Endodermal cell (in vitro differentiated cells): ENCODE measurements at regions not wholly inside any gene's neighbourhood (a gene's known extent, or its start where the extent isn't known, plus 50 kb on each side); places are given as distances from the start of the nearest gene placed in this dataset.

ENCODE experiments used
- DNase-seq: peaks from one replicate; pipeline ENCODE4 v3.0.0-alpha.2; 2017
- H3K27ac ChIP-seq: 2 replicates; pipeline ENCODE4 v1.5.1; 2013; ENCODE audit warnings: mild to moderate bottlenecking, low read depth, low read length, moderate library complexity
- H3K27me3 ChIP-seq: 2 replicates; pipeline ENCODE4 v1.6.1; 2013; ENCODE audit warnings: mild to moderate bottlenecking, low read length, moderate library complexity; ENCODE audit not compliant: insufficient read depth, control insufficient read depth, poor library complexity, severe bottlenecking
- H3K36me3 ChIP-seq: 2 replicates; pipeline ENCODE4 v1.7.0; 2013; ENCODE audit warnings: mild to moderate bottlenecking, low read length, moderate library complexity; ENCODE audit not compliant: control insufficient read depth, insufficient read depth
- H3K4me1 ChIP-seq: one replicate; pipeline ENCODE4 v1.7.0; 2013; ENCODE audit warnings: low read length; ENCODE audit not compliant: control insufficient read depth, insufficient read depth
- H3K4me3 ChIP-seq: 2 replicates; pipeline ENCODE4 v1.5.1; 2013; ENCODE audit warnings: mild to moderate bottlenecking, low read length, moderate library complexity
- H3K9ac ChIP-seq: 2 replicates; pipeline ENCODE4 v1.6.1; 2013; ENCODE audit warnings: mild to moderate bottlenecking, low read length, moderate library complexity; ENCODE audit not compliant: poor library complexity, severe bottlenecking; ENCODE audit errors: extremely low read depth
- H3K9me3 ChIP-seq: 2 replicates; pipeline ENCODE4 v1.6.1; 2013; ENCODE audit warnings: mild to moderate bottlenecking, low read length, moderate library complexity; ENCODE audit not compliant: control insufficient read depth
- H3K27ac Mint-ChIP-seq: 2 replicates; pipeline ENCODE4 v1.8.0; 2020; ENCODE audit warnings: mixed read lengths
- H3K27me3 Mint-ChIP-seq: 2 replicates; pipeline ENCODE4 v1.8.0; 2021; ENCODE audit warnings: mild to moderate bottlenecking, mixed read lengths; ENCODE audit not compliant: insufficient read depth
- H3K36me3 Mint-ChIP-seq: 2 replicates; pipeline ENCODE4 v1.8.0; 2020; ENCODE audit warnings: low read depth, mixed read lengths
- H3K4me1 Mint-ChIP-seq: 2 replicates; pipeline ENCODE4 v1.8.0; 2020; ENCODE audit warnings: mixed read lengths
- H3K4me3 Mint-ChIP-seq: 2 replicates; pipeline ENCODE4 v1.8.0; 2020; ENCODE audit warnings: mild to moderate bottlenecking, moderate library complexity, mixed read lengths
- H3K9me3 Mint-ChIP-seq: 2 replicates; pipeline ENCODE4 v1.8.0; 2020; ENCODE audit warnings: mild to moderate bottlenecking, mixed read lengths
- WGBS, 2 experiments: methylation state at CpG; one replicate each; pipeline versions ENCODE4 v1.1.5 to v1.1.7; 2013; ENCODE audit warnings: missing lambda C conversion rate in 2 of 2, mixed read lengths in 1 of 2; ENCODE audit not compliant: insufficient coverage in 1 of 2, insufficient read length in 1 of 2; 5-methylcytosine and 5-hydroxymethylcytosine counted together
- TF ChIP-seq, protein P1 (sequence below): fragments of 200-600 bp; sonication (generic); conservative IDR thresholded peaks from 2 replicates; pipeline ENCODE4 v1.5.0; 2021; ENCODE audit warnings: antibody characterized with exemption, mild to moderate bottlenecking

- Histone ChIP-seq H3K27ac (no peak overlapping the region), H3K27me3 (no peaks in the 10 kb centered on the region), H3K9ac (no peak overlapping the region), H3K4me1 (no peaks in the 10 kb centered on the region), H3K9me3 (peaks cover 9% of the 10 kb centered on the region), H3K36me3 (no peaks in the 10 kb centered on the region), H3K4me3 (no peak overlapping the region)
- Mint-ChIP-seq H3K27me3 (no peaks in the 10 kb centered on the region), H3K9me3 (peaks cover 8% of the 10 kb centered on the region), H3K27ac (no peak overlapping the region), H3K36me3 (no peaks in the 10 kb centered on the region), H3K4me3 (no peak overlapping the region), H3K4me1 (no peaks in the 10 kb centered on the region)
- DNase-seq = no peak
- 90 to 92% methylated on average over 7 of the region's 7 CpGs for WGBS, 2 experiments
- TF ChIP-seq, protein P1, sequence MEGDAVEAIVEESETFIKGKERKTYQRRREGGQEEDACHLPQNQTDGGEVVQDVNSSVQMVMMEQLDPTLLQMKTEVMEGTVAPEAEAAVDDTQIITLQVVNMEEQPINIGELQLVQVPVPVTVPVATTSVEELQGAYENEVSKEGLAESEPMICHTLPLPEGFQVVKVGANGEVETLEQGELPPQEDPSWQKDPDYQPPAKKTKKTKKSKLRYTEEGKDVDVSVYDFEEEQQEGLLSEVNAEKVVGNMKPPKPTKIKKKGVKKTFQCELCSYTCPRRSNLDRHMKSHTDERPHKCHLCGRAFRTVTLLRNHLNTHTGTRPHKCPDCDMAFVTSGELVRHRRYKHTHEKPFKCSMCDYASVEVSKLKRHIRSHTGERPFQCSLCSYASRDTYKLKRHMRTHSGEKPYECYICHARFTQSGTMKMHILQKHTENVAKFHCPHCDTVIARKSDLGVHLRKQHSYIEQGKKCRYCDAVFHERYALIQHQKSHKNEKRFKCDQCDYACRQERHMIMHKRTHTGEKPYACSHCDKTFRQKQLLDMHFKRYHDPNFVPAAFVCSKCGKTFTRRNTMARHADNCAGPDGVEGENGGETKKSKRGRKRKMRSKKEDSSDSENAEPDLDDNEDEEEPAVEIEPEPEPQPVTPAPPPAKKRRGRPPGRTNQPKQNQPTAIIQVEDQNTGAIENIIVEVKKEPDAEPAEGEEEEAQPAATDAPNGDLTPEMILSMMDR = no peak
These were observed 83.6 kb upstream of the CPEB4 start for GRCh38 chr5:173804579-173804978.

DNA sequence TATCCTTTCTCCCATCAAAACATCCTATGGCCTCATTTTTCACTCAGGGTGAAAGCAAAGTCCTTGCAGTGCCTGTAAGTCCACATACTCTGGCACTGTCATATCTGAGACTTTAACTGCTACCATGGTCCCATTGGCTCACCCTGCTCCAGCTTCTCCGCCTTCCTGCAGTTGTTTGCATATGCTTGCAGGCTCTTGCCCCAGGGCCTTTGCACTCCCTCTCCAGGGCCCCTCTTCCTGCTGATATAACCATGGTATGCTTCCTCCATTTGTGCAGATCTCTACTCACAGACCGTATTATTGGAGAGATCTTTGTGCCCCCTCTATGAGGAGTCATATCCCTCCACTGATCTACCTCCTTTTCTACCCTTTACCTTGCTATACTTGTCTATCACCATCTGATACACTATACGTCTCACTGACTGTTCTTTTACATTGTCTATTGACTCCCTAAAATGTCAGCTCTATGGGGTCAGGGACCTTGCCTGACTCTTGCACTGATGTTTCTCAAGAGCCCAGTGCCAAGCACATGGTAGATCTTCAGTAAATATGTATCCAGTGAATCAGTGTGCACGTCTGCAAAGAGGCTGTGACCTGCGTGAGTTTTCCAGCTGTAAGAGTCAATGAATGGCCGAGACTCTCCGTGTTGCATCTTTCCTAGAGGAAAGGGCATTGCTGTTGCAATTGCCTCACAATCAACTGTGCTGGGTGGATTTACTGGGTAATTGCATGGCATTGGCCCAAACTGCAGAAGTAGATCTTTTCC is 81.7 kb upstream of the CPEB4 start:
- Mint-ChIP-seq H3K36me3 (no peaks in the 10 kb centered on the region), H3K9me3 (peaks cover 10% of the 10 kb centered on the region), H3K4me3 (no peak overlapping the region), H3K27ac (no peak overlapping the region), H3K27me3 (no peaks in the 10 kb centered on the region), H3K4me1 (no peaks in the 10 kb centered on the region)
- DNase-seq = no peak
- Histone ChIP-seq H3K4me3 (no peak overlapping the region), H3K9me3 (peaks cover 9% of the 10 kb centered on the region), H3K9ac (no peak overlapping the region), H3K27me3 (no peaks in the 10 kb centered on the region), H3K36me3 (no peaks in the 10 kb centered on the region), H3K4me1 (no peaks in the 10 kb centered on the region), H3K27ac (no peak overlapping the region)
- WGBS, 2 experiments = 91 to 98% methylated on average over 7 of the region's 7 CpGs
- TF ChIP-seq, protein P1 = no peak

- Mint-ChIP-seq H3K4me1 (no peaks in the 10 kb centered on the region), H3K36me3 (no peaks in the 10 kb centered on the region), H3K27me3 (no peaks in the 10 kb centered on the region), H3K9me3 (peaks cover 10% of the 10 kb centered on the region), H3K27ac (no peak overlapping the region), H3K4me3 (no peak overlapping the region)
- TF ChIP-seq, protein P1 = no peak
- 93 to 94% methylated on average over 7 to 17 of the region's 17 CpGs for WGBS, 2 experiments
- peaks cover 9% of the 10 kb centered on the region for H3K9me3 ChIP-seq
- no peak for DNase-seq
- no peaks in the 10 kb centered on the region for H3K4me1 ChIP-seq
- no peak overlapping the region for H3K9ac ChIP-seq
- H3K4me3 ChIP-seq = no peak overlapping the region
- H3K27me3 ChIP-seq = no peaks in the 10 kb centered on the region
- no peak overlapping the region for H3K27ac ChIP-seq
- H3K36me3 ChIP-seq = no peaks in the 10 kb centered on the region
These were observed 80.9 kb upstream of the CPEB4 start for GRCh38 chr5:173807181-173807655.
